GM12878 (cell line): ENCODE measurements at regions not wholly inside any gene's neighbourhood (a gene's known extent, or its start where the extent isn't known, plus 50 kb on each side); places are given as distances from the start of the nearest gene placed in this dataset.
"Not testable (repeated sequence)": the region's sequence is repeated elsewhere in the genome, so short reads cannot be mapped to it uniquely, and the experiment has no call there.

Experiments
- ATAC-seq: fragments of 200-7000 bp; cut with Tn5 transposase; 3 replicates; pipeline ENCODE4 v1.9.1; 2020; ENCODE audit warnings: mild to moderate bottlenecking, moderate library complexity
- BruUV-seq: library from RNA; stranded (reverse); fragments of 400-500 nt; replicated peaks from 2 replicates; lab custom pipeline; 2021; lab: Mats Ljungman, UMichigan
- CTCF ChIA-PET: fragments of 300-600 bp; sonication (Branson Sonifier 250); formaldehyde crosslinking; extraction: SDS; loops from one replicate; lab custom pipeline; 2021; ENCODE audit warnings: inconsistent platforms; lab: Yijun Ruan, JAX
- POLR2A ChIA-PET: fragments of 350-600 bp; formaldehyde crosslinking; extraction: SDS; loops from one replicate; lab custom pipeline; 2021; ENCODE audit warnings: inconsistent platforms; lab: Charles Lee
- RAD21 ChIA-PET: fragments of 300-600 bp; sonication (Branson Sonifier 250); formaldehyde crosslinking; loops from one replicate; lab custom pipeline; 2023; ENCODE audit warnings: antibody characterized with exemption; ENCODE audit not compliant: unreplicated experiment; lab: Charles Lee
- SMC1A ChIA-PET: fragments of 300-600 bp; sonication (Branson Sonifier 250); formaldehyde crosslinking; loops from one replicate; lab custom pipeline; 2023; ENCODE audit not compliant: unreplicated experiment, uncharacterized antibody; lab: Charles Lee
- DNase-seq: peaks from one replicate; pipeline ENCODE4 v3.0.0-alpha.2; 2011; ENCODE audit warnings: low read depth, low spot score
- FAIRE-seq: peaks from 3 replicates; lab custom pipeline; 2011; peaks lifted over from hg19 to GRCh38; lab: Jason Lieb, UNC
- H2AFZ ChIP-seq: 2 replicates; pipeline ENCODE4 v1.6.0; 2011; ENCODE audit warnings: low read depth, low read length, control low read depth; ENCODE audit not compliant: control insufficient read depth
- H3K27ac ChIP-seq: 2 replicates; pipeline ENCODE4 v1.5.1; 2011; ENCODE audit warnings: control low read depth; ENCODE audit not compliant: control insufficient read depth, insufficient read depth
- H3K27me3 ChIP-seq, 2 experiments: replicated peaks in 1 of 2; 2 replicates each; pipeline versions ENCODE4 v1.6.0 to v1.6.1; 2011; ENCODE audit warnings: low read length in 1 of 2; ENCODE audit not compliant: control insufficient read depth in 2 of 2, insufficient read depth in 2 of 2
- H3K36me3 ChIP-seq, 2 experiments: 2 replicates each; pipeline ENCODE4 v1.5.1; 2011; ENCODE audit warnings: low read length in 1 of 2; ENCODE audit not compliant: control insufficient read depth in 2 of 2, insufficient read depth in 2 of 2
- H3K4me1 ChIP-seq: 2 replicates; pipeline ENCODE4 v1.6.1; 2011; ENCODE audit warnings: mild to moderate bottlenecking, low read length, moderate library complexity, mixed read lengths; ENCODE audit not compliant: control insufficient read depth, insufficient read depth
- H3K4me2 ChIP-seq: 2 replicates; pipeline ENCODE4 v1.6.0; 2011; ENCODE audit warnings: control low read depth; ENCODE audit not compliant: control insufficient read depth, insufficient read depth
- H3K4me3 ChIP-seq: fragments of 200-600 bp; sonication (generic); 2 replicates; pipeline ENCODE4 v1.5.1; 2016
- H3K79me2 ChIP-seq: 2 replicates; pipeline ENCODE4 v1.6.0; 2011; ENCODE audit warnings: low read length; ENCODE audit not compliant: control insufficient read depth, insufficient read depth
- H3K9ac ChIP-seq: 2 replicates; pipeline ENCODE4 v1.8.0; 2011; ENCODE audit warnings: low read length, control low read depth, mixed read lengths; ENCODE audit not compliant: control insufficient read depth, insufficient read depth
- H3K9me3 ChIP-seq: replicated peaks from 3 replicates; pipeline ENCODE4 v1.5.1; 2011; ENCODE audit warnings: mild to moderate bottlenecking, low read length; ENCODE audit not compliant: control insufficient read depth, insufficient read depth
- H4K20me1 ChIP-seq: 2 replicates; pipeline ENCODE4 v1.6.0; 2011; ENCODE audit not compliant: control insufficient read depth, insufficient read depth
- CTCF ChIP-seq, 3 experiments: IDR thresholded peaks in 2 of 3; conservative IDR thresholded peaks in 1 of 3; 2 replicates each; pipeline ENCODE4 v1.5.1; 2011; ENCODE audit warnings: low read depth in 3 of 3, low read length in 3 of 3, mild to moderate bottlenecking in 3 of 3, control low read depth in 2 of 3, moderate library complexity in 2 of 3, inconsistent platforms in 1 of 3, mixed read lengths in 1 of 3; ENCODE audit not compliant: control insufficient read depth in 2 of 3, insufficient read depth in 1 of 3; ENCODE audit errors: extremely low read depth in 1 of 3
- WGBS: methylation state at CpG from one replicate; pipeline ENCODE4 v1.1.6; 2016; ENCODE audit warnings: low lambda C conversion rate; ENCODE audit not compliant: insufficient replicate concordance, insufficient coverage; ENCODE audit errors: missing lambda C conversion rate; 5-methylcytosine and 5-hydroxymethylcytosine counted together
- in situ Hi-C: fragments of 300-500 bp; cut with MboI; formaldehyde crosslinking; loops from 9 replicates; pipeline ENCODE4 v1.14.3; 2018; ENCODE audit warnings: mixed read lengths
- intact Hi-C: fragments of 100-400 bp; cut with micrococcal nuclease; formaldehyde crosslinking; loops from one replicate; pipeline ENCODE4 v1.14.2; 2022; ENCODE audit not compliant: unreplicated experiment

- H3K36me3 ChIP-seq, H3K9ac ChIP-seq, in situ Hi-C loops, H3K4me2 ChIP-seq, H3K4me1 ChIP-seq, ATAC-seq, FAIRE-seq, intact Hi-C loops, DNase-seq, RAD21 ChIA-PET, H4K20me1 ChIP-seq, POLR2A ChIA-PET, H3K27me3 ChIP-seq, H2AFZ ChIP-seq, H3K4me3 ChIP-seq, SMC1A ChIA-PET, BruUV-seq, H3K9me3 ChIP-seq, H3K27ac ChIP-seq, H3K79me2 ChIP-seq, CTCF ChIA-PET: not testable (repeated sequence)
- 31% methylated on average over 3 of the region's 3 CpGs for WGBS
These were observed 59.5 kb upstream of the FAM90A26 start for GRCh38 chr4:9110700-9111099.

GRCh38 chr4:9103148-9103524 is 67.1 kb upstream of the FAM90A26 start:
- intact Hi-C loops, H3K9me3 ChIP-seq, in situ Hi-C loops, RAD21 ChIA-PET: not testable (repeated sequence)
- 0 out of 6 replicates have a peak, but pooled peaks of 1 of the 3 experiments have one; percentile 11 for TF ChIP-seq CTCF (IDR thresholded peaks at IDR 0.05 in 2 of 3, conservative IDR thresholded peaks at IDR 0.05 in 1 of 3; ENCODE audit: control insufficient read depth in 2 of 3, extremely low read depth in 1 of 3, insufficient read depth in 1 of 3, low read depth in 3 of 3, low read length in 3 of 3)
- TF ChIP-seq, all 136 proteins: peak for 1; not testable (repeated sequence) for 135
- H3K4me2 ChIP-seq, H2AFZ ChIP-seq, CTCF ChIA-PET, SMC1A ChIA-PET, H3K27me3 ChIP-seq, H3K4me1 ChIP-seq, H3K4me3 ChIP-seq, BruUV-seq, POLR2A ChIA-PET, H3K27ac ChIP-seq, H3K79me2 ChIP-seq, H4K20me1 ChIP-seq, H3K36me3 ChIP-seq, FAIRE-seq, DNase-seq, H3K9ac ChIP-seq, ATAC-seq: not testable (repeated sequence)
- 1% methylated on average over 6 of the region's 6 CpGs for WGBS

- H3K4me1 ChIP-seq, H3K4me3 ChIP-seq, DNase-seq, H3K27ac ChIP-seq, H3K36me3 ChIP-seq, BruUV-seq, H3K27me3 ChIP-seq, ATAC-seq, H3K9ac ChIP-seq, intact Hi-C loops, H3K9me3 ChIP-seq, H3K79me2 ChIP-seq, H3K4me2 ChIP-seq, in situ Hi-C loops, H4K20me1 ChIP-seq, RAD21 ChIA-PET, SMC1A ChIA-PET, H2AFZ ChIP-seq, CTCF ChIA-PET, FAIRE-seq, POLR2A ChIA-PET: not testable (repeated sequence)
- WGBS, result 50% methylated on average over 22 of the region's 22 CpGs
These were observed 67.6 kb upstream of the FAM90A26 start for GRCh38 chr4:9102471-9103147.
